Esophagus (tissue), 2 donors: ENCODE measurements at regions not wholly inside any gene's neighbourhood (a gene's known extent, or its start where the extent isn't known, plus 50 kb on each side); places are given as distances from the start of the nearest gene placed in this dataset.

Source experiments
- H3K27ac ChIP-seq, 2 donors: one replicate each; pipeline ENCODE4 v1.5.1; 2013; ENCODE audit warnings: low read depth in 2 of 2, mild to moderate bottlenecking in 2 of 2, inconsistent platforms in 1 of 2, low read length in 1 of 2, moderate library complexity in 1 of 2
- H3K27me3 ChIP-seq, 2 donors: one replicate each; pipeline ENCODE4 v1.6.1; 2013; ENCODE audit warnings: low read length in 2 of 2, control low read depth in 1 of 2, mild to moderate bottlenecking in 1 of 2; ENCODE audit not compliant: insufficient read depth in 2 of 2, control insufficient read depth in 1 of 2
- H3K36me3 ChIP-seq, 2 donors: one replicate each; pipeline ENCODE4 v1.6.1; 2013; ENCODE audit warnings: low read length in 1 of 2; ENCODE audit not compliant: control insufficient read depth in 2 of 2, insufficient read depth in 2 of 2
- H3K4me1 ChIP-seq, 2 donors: one replicate each; pipeline ENCODE4 v1.6.1; 2013; ENCODE audit warnings: low read length in 1 of 2; ENCODE audit not compliant: control insufficient read depth in 2 of 2, insufficient read depth in 2 of 2
- H3K4me3 ChIP-seq, 2 donors: one replicate each; pipeline ENCODE4 v1.5.1; 2013; ENCODE audit warnings: low read length in 2 of 2, mild to moderate bottlenecking in 2 of 2, low read depth in 1 of 2, moderate library complexity in 1 of 2
- H3K9me3 ChIP-seq, 2 donors: one replicate each; pipeline ENCODE4 v1.6.1; 2013; ENCODE audit warnings: mild to moderate bottlenecking in 2 of 2, low read depth in 1 of 2, low read length in 1 of 2, moderate library complexity in 1 of 2; ENCODE audit not compliant: control insufficient read depth in 2 of 2, insufficient read depth in 1 of 2
- WGBS, 2 donors: extraction: QIAGEN DNeasy Blood & Tissue Kit; methylation state at CpG; one replicate each; pipeline ENCODE4 v1.1.7; 2013; 5-methylcytosine and 5-hydroxymethylcytosine counted together
- donor health status: healthy with polysubstance abuse.
- donor health status: Bipolar disorder and iron deficiency.

DNA sequence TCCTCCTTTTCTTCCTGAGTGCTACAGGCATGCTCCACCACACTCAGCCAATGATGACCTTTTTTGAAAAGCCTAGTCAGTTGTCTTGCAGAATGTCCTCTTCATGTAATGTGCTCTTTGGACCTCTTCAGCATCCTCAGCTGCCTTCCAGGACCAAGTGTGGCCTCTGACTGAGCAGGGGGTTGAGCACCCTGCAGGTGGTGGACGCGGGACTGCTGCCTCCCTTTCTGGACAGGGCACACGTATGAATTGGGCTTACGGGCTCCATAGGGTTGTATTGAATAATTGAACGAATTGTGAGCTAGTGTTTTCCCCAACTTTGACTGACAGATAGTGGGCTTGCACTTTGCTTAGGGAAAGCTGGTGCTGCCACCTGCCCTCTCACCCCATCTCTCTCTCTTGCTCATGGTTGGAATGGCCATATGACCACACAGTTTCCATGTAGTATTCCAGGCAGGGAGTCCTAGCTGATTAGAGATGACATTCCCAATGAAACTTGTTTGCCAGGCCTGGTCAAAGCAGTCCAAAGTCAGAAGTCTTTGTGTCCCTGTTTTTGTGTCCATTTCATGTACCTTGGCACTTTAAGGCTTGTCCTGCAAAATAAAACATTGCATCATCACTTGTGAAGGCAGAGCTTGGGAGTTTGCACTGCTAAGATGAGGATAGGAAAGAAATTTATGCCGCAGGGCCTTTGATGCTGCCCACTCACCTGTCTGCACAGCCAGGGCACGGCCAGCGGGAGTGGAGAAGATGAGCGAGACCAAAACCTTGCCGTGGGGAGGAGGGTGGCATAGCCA, 76.3 kb upstream of the NPAS1 start:
- peaks cover 3% of the 10 kb centered on the region in 2 donors for H3K4me1 ChIP-seq
- WGBS, 2 donors = 94% methylated on average over 10 of the region's 10 CpGs
- no peaks in the 10 kb centered on the region for H3K9me3 ChIP-seq

DNA sequence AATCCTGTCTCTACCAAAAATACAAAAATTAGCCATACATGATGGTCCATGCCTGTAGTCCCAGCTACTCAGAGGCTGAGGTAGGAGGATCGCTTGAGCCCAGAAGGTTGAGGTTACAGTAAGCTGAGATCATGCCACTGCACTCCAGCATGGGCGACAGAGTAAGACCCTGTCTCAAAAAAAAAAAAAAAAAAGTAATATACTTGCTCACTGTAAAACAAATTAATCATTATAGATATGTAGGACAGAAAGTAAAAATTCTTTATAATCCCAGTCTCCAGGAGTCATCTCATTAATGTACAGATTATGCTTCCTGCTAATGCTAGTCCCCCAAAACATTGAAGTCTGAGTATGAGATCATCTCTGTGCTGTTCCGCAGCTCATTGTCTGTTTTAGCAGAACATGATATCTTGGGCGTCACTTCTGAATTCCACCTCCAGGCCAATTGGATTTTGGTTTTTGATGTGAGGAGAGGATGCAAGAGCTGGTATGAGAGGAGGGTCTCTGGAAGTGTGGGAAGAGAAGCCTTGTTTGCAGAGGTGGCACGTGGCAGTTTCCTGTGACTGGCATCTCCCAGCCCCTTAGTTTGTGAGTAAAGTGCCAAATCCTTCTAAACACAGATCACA, 75.4 kb upstream of the NPAS1 start:
- peaks cover 3% of the 10 kb centered on the region in 2 donors for H3K4me1 ChIP-seq
- peaks cover 0 to 3% of the 10 kb centered on the region in 2 donors for H3K36me3 ChIP-seq

More for the DNA sequence above, 76.3 kb upstream of the NPAS1 start:
- Histone ChIP-seq H3K36me3 (peaks cover 0 to 3% of the 10 kb centered on the region in 2 donors), H3K27me3 (no peaks in the 10 kb centered on the region), H3K4me3 (no peak overlapping the region), H3K27ac (no peak overlapping the region)

GRCh38 chr19:46944918-46945628, 74.6 kb upstream of the NPAS1 start:
- WGBS, 2 donors = 37 to 43% methylated on average over 7 of the region's 7 CpGs
- no peak overlapping the region for H3K4me3 ChIP-seq
- H3K27me3 ChIP-seq = no peaks in the 10 kb centered on the region
- H3K36me3 ChIP-seq = peaks cover 0 to 3% of the 10 kb centered on the region in 2 donors
- H3K4me1 ChIP-seq = peaks cover 3% of the 10 kb centered on the region in 2 donors
- peak overlapping the region in 1 of 2 donors; percentile 11 for H3K27ac ChIP-seq
- H3K9me3 ChIP-seq = no peaks in the 10 kb centered on the region

More for the DNA sequence above, 75.4 kb upstream of the NPAS1 start:
- Histone ChIP-seq H3K27ac (no peak overlapping the region), H3K9me3 (no peaks in the 10 kb centered on the region), H3K4me3 (no peak overlapping the region), H3K27me3 (no peaks in the 10 kb centered on the region)
- WGBS, 2 donors = 76 to 80% methylated on average over 5 of the region's 5 CpGs

GRCh38 chr19:46945694-46946489, 73.7 kb upstream of the NPAS1 start:
- Histone ChIP-seq H3K27ac (peak overlapping the region; percentile 13 to 36), H3K4me1 (peaks cover 5 to 9% of the 10 kb centered on the region in 2 donors), H3K27me3 (no peaks in the 10 kb centered on the region), H3K36me3 (peaks cover 0 to 3% of the 10 kb centered on the region in 2 donors), H3K4me3 (no peak overlapping the region), H3K9me3 (no peaks in the 10 kb centered on the region)
- WGBS, 2 donors = 71 to 77% methylated on average over 8 of the region's 8 CpGs

- no peak overlapping the region for H3K4me3 ChIP-seq
- 85 to 87% methylated on average over 4 of the region's 4 CpGs for WGBS, 2 donors
- H3K27ac ChIP-seq = no peak overlapping the region
- peaks cover 5 to 13% of the 10 kb centered on the region in 2 donors for H3K4me1 ChIP-seq
- H3K36me3 ChIP-seq = peaks cover 0 to 3% of the 10 kb centered on the region in 2 donors
- no peaks in the 10 kb centered on the region for H3K9me3 ChIP-seq
- H3K27me3 ChIP-seq = no peaks in the 10 kb centered on the region
These were observed 72.9 kb upstream of the NPAS1 start for GRCh38 chr19:46946611-46947238.

DNA sequence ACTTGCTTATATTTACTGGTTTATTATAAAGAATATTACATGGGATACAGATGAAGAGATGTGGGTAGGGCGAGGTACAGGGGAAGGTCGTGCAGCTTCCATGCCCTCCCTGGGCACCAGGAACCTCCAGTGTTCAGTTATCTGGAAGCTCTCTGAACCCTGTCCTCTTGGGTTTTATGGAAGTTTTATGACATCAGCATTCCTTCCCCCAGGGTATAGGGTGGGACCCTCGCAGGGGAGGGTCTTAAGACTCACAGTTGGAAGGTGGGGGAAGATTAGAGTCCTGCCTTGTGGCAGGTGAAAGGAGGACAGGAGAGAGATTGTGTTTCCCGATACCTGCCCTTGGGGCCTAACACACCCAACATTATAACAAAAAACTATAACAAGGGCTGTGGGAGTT, 71.8 kb upstream of the NPAS1 start:
- WGBS, 2 donors = 82 to 86% methylated on average over 4 of the region's 4 CpGs
- H3K9me3 ChIP-seq = no peaks in the 10 kb centered on the region
- H3K27ac ChIP-seq = no peak overlapping the region
- peaks cover 0 to 3% of the 10 kb centered on the region in 2 donors for H3K36me3 ChIP-seq
- H3K4me3 ChIP-seq = no peak overlapping the region
- peaks cover 5 to 15% of the 10 kb centered on the region in 2 donors for H3K4me1 ChIP-seq
- H3K27me3 ChIP-seq = no peaks in the 10 kb centered on the region

DNA sequence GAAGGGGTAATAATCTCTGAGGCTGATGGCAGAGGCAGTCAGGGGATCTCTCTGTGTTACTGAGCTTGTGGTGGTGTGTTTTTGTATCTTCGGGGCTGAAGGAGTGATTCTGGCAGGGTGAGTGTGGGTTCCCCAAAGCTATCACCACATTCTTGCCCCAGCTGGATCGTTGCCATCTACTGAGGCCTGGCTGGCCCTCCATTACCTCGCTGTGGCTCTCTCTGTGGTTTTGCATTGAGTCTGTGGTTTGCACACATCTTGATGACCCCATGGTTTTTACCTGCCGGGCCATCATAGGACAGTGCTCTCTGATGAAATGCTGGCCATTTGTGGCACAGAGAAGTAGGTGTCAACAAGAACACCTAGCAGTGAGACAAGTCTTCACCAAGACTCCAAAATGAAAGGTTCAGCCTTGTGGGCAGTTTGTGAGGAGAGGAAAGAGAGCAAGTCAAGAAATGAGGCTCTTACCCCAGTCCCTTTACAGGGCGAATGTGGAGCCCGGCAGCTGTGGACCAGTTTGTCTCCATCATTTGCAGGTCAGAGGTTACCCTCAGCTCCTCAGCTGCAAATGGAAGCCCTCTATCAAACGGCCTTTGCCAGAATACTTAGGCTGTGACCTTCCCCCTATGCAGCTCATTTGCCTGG, 69.0 kb upstream of the NPAS1 start:
- Histone ChIP-seq H3K36me3 (no peaks in the 10 kb centered on the region), H3K9me3 (no peaks in the 10 kb centered on the region), H3K4me1 (peaks cover 10 to 19% of the 10 kb centered on the region in 2 donors), H3K27ac (peak overlapping the region; percentile 8 to 35), H3K27me3 (no peaks in the 10 kb centered on the region), H3K4me3 (no peak overlapping the region)
- 65 to 71% methylated on average over 7 of the region's 7 CpGs for WGBS, 2 donors

GRCh38 chr19:46951171-46951986, 68.3 kb upstream of the NPAS1 start:
- 58 to 62% methylated on average over 8 of the region's 8 CpGs for WGBS, 2 donors
- Histone ChIP-seq H3K9me3 (no peaks in the 10 kb centered on the region), H3K4me1 (peaks cover 7 to 16% of the 10 kb centered on the region in 2 donors), H3K27ac (peak overlapping the region in 1 of 2 donors; percentile 35), H3K27me3 (no peaks in the 10 kb centered on the region), H3K4me3 (no peak overlapping the region), H3K36me3 (no peaks in the 10 kb centered on the region)
